ENCODE measurements at regions not wholly inside any gene's neighbourhood (a gene's known extent, or its start where the extent isn't known, plus 50 kb on each side); places are given as distances from the start of the nearest gene placed in this dataset.

DNA sequence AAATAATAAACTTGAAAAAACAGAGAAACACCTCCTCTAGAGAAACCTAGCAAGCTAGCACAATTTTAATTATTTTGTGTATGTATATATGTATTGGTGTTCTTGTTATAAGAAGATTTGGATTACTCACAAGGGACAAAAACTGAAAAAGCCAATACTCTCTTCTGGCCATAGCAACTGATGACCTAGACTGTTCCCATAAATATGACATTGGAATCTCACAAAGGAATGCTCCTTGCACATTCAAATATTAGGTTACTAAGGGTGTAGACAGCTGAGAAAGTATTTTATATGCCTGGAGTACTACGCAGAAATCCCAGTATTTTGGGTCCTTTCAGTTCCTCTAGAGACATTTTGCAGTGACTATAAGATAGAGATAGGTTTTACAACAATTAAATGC is 279.4 kb downstream of the FZD1 start:
- ChIA-PET CTCF (no interaction called here), POLR2A (no interaction called here)
- TF ChIP-seq, protein P1, sequence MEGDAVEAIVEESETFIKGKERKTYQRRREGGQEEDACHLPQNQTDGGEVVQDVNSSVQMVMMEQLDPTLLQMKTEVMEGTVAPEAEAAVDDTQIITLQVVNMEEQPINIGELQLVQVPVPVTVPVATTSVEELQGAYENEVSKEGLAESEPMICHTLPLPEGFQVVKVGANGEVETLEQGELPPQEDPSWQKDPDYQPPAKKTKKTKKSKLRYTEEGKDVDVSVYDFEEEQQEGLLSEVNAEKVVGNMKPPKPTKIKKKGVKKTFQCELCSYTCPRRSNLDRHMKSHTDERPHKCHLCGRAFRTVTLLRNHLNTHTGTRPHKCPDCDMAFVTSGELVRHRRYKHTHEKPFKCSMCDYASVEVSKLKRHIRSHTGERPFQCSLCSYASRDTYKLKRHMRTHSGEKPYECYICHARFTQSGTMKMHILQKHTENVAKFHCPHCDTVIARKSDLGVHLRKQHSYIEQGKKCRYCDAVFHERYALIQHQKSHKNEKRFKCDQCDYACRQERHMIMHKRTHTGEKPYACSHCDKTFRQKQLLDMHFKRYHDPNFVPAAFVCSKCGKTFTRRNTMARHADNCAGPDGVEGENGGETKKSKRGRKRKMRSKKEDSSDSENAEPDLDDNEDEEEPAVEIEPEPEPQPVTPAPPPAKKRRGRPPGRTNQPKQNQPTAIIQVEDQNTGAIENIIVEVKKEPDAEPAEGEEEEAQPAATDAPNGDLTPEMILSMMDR (IDR thresholded peaks at IDR 0.05; ENCODE audit: insufficient read depth, low read length, missing control alignments): no peak
- DNase-seq (ENCODE audit: low read depth, low spot score): no peak
- H3K4me3 ChIP-seq (ENCODE audit: low read depth, low read length): no peak overlapping the region

DNA sequence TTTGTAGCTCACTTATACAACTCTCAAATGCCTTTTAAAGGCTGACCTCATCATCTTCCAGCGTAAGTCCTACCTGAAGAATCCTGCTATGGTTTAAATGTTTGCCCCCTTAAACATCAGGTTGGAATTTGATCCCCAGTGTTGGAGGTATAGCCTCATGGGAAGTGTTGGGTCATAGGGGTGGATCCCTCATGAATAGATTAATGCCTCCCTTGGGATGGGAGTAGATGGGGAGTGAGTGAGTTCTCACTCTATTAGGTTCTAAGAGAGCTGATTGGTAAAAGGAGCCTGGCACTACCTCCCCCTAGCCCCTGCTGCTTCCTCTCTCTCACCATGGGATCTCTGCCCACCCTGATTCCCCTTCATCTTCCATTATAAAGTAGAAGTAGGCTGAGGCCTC is 285.6 kb downstream of the FZD1 start:
- no peak overlapping the region for H3K4me3 ChIP-seq (ENCODE audit: low read depth, low read length)
- TF ChIP-seq, protein P1 (IDR thresholded peaks at IDR 0.05; ENCODE audit: insufficient read depth, low read length, missing control alignments): no peak
- CTCF ChIA-PET: no interaction called here
- no peak for DNase-seq (ENCODE audit: low read depth, low spot score)
- POLR2A ChIA-PET: no interaction called here

DNA sequence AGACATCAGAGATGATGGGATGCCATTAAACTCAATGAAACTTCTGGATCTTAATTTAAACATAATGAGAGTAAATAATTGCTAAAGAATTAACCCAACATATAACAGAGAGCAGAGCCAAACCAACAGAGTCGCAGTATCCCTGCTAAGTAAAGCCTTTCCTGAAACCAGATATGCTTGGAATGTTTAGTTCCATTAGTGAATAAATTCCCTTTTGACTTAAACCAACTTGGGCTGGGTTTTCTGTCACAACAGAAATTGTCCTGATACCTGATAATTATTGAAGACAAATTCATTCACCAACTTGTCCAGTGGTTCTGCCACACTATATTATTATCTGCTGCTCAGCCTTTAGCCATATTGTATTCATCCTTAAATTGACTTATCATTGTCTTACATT is 286.7 kb downstream of the FZD1 start:
- CTCF ChIA-PET: no interaction called here
- POLR2A ChIA-PET: no interaction called here

DNA sequence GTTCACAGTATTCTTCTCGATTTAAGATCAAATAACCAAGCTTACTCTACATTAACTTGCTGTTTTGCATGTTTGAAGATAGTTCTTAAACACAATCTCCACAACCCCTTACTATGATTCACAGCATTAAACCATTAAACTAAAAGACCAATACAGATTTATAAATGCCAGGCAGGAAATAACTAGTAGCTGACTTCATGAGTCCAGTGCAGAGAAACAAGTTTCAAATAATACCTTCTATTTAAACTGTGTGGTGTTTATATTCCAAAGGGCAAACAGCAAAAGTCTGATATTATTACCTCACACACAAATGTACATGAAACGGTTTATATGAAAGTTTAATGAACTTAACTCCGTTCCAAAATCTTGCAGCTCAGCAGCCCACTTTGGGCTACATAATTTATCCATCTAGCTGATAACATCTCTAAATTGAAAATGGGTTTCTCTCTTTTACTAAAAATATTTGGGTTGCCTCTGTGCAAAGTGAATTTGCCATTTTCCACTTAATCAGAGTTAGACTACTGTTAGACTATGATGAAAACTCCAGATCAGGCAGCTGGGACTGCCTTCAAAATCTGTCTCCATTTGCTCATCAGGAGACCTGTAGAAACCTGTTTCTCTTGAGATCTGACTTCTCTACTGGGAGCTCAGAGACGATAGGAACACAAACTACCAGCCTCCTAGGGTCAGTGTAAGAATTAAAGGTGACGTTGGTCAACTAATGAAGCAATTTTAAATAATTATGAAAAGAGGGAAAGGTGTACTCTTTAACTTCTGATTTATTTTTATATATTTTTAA is 287.3 kb downstream of the FZD1 start:
- TF ChIP-seq, protein P1 (IDR thresholded peaks at IDR 0.05; ENCODE audit: insufficient read depth, low read length, missing control alignments): no peak
- no peak overlapping the region for H3K4me3 ChIP-seq (ENCODE audit: low read depth, low read length)
- ChIA-PET CTCF (no interaction called here), POLR2A (no interaction called here)
- DNase-seq (ENCODE audit: low read depth, low spot score): no peak

More for the DNA sequence above, 286.7 kb downstream of the FZD1 start:
- TF ChIP-seq, protein P1 (IDR thresholded peaks at IDR 0.05; ENCODE audit: insufficient read depth, low read length, missing control alignments): no peak
- H3K4me3 ChIP-seq (ENCODE audit: low read depth, low read length): no peak overlapping the region
- DNase-seq (ENCODE audit: low read depth, low spot score): no peak

DNA sequence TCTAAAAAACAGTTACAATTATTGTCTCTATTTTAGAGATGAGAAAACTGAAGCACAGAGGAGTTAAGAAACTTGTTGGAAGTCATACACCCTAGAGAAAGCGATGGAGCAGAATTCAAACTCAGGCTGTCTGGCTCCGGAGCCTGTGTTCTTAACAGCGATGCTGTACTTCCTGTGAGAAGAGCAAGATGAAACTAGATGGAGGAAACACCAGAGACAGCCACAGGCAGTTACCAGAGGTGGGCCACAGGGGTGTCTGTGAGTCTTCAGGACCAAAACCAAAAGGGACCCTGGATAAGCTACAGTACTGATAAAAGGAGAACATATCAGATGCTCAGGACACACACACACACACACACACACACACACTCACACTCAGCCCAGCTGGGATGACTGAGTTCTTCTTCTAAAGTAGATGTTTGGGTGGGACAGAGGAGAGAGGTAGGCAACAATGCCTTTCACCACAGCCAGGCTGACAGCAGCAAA is 289.2 kb downstream of the FZD1 start:
- no peak for DNase-seq (ENCODE audit: low read depth, low spot score)
- H3K4me3 ChIP-seq (ENCODE audit: low read depth, low read length): no peak overlapping the region
- ChIA-PET CTCF (no interaction called here), POLR2A (no interaction called here)
- TF ChIP-seq, protein P1 (IDR thresholded peaks at IDR 0.05; ENCODE audit: insufficient read depth, low read length, missing control alignments): no peak

DNA sequence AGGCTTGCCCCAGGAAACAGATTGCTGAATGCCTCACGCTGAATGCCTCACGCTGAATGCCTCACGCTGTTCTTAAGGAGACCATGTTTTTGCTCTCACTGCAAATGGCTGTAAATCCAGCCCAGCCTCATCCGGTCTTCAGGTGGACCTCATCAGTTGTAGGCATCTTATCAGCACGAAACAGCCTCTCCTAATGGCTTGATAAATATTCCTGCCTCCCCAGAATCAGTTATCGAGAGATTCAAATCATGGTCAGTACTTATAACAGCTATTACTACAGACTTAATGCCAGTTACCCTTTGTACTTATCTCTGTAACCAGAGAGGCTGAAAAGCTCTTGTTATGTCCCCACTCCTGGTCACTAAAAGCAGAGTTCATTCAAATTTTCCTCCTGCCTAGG is 290.6 kb downstream of the FZD1 start:
- ChIA-PET CTCF (no interaction called here), POLR2A (no interaction called here)
- no peak for DNase-seq (ENCODE audit: low read depth, low spot score)
- H3K4me3 ChIP-seq (ENCODE audit: low read depth, low read length): no peak overlapping the region
- TF ChIP-seq, protein P1 (IDR thresholded peaks at IDR 0.05; ENCODE audit: insufficient read depth, low read length, missing control alignments): no peak

Measured in AG04449 (cell line).